SK-N-MC (cell line): ENCODE measurements at regions not wholly inside any gene's neighbourhood (a gene's known extent, or its start where the extent isn't known, plus 50 kb on each side); places are given as distances from the start of the nearest gene placed in this dataset.
"Not testable (repeated sequence)": the region's sequence is repeated elsewhere in the genome, so short reads cannot be mapped to it uniquely, and the experiment has no call there.

Experiments
- DNase-seq: peaks from one replicate; pipeline ENCODE4 v3.0.0-alpha.2; 2011; ENCODE audit warnings: low read depth, low spot score
- H3K27ac ChIP-seq: fragments of 200-600 bp; sonication (generic); 2 replicates; pipeline ENCODE4 v1.5.1; 2016; ENCODE audit warnings: mixed run types
- H3K36me3 ChIP-seq: fragments of 200-600 bp; sonication (generic); 2 replicates; pipeline ENCODE4 v1.6.1; 2017; ENCODE audit warnings: antibody characterized with exemption, low read length, mixed read lengths; ENCODE audit not compliant: insufficient read depth
- H3K4me3 ChIP-seq: fragments of 200-600 bp; sonication (generic); 2 replicates; pipeline ENCODE4 v1.5.1; 2016
- H3K9ac ChIP-seq: fragments of 200-600 bp; sonication (generic); 2 replicates; pipeline ENCODE4 v1.8.0; 2017; ENCODE audit warnings: mixed run types, mixed read lengths; ENCODE audit not compliant: insufficient read length
- H3K9me3 ChIP-seq: fragments of 200-600 bp; sonication (generic); 2 replicates; pipeline ENCODE4 v1.6.1; 2017; ENCODE audit warnings: low read depth, mild to moderate bottlenecking, antibody characterized with exemption, low read length, moderate library complexity, mixed read lengths
- EZH2 ChIP-seq: fragments of 200-600 bp; sonication (generic); IDR thresholded peaks from one replicate; pipeline ENCODE4 v1.6.1; 2017; ENCODE audit warnings: antibody characterized with exemption
- FOXP2 ChIP-seq: optimal IDR thresholded peaks from 2 replicates; pipeline ENCODE3; 2011; ENCODE audit warnings: mild to moderate bottlenecking, moderate library complexity; ENCODE audit not compliant: insufficient read depth; ENCODE audit errors: extremely low read length, control extremely low read depth
- POLR2AphosphoS5 ChIP-seq: IDR thresholded peaks from 2 replicates; pipeline ENCODE4 v1.6.1; 2012; ENCODE audit warnings: mild to moderate bottlenecking, low read depth, low read length, borderline replicate concordance

GRCh38 chr2:41187376-41188122 lies 735.7 kb upstream of the SLC8A1 start:
- TF ChIP-seq EZH2 (no peak), POLR2AphosphoS5 (no peak), FOXP2 (no peak)
- H3K9ac ChIP-seq = no peak overlapping the region
- H3K4me3 ChIP-seq = no peak overlapping the region

GRCh38 chr2:41194230-41194629 lies 742.3 kb upstream of the SLC8A1 start:
- H3K9ac ChIP-seq = no peak overlapping the region
- no peak for DNase-seq
- TF ChIP-seq EZH2 = no peak
- no peak for TF ChIP-seq FOXP2
- no peak for TF ChIP-seq POLR2AphosphoS5
- H3K36me3 ChIP-seq = no peaks in the 10 kb centered on the region
- no peaks in the 10 kb centered on the region for H3K9me3 ChIP-seq
- H3K27ac ChIP-seq = no peak overlapping the region
- H3K4me3 ChIP-seq = no peak overlapping the region

More at GRCh38 chr2:41187376-41188122, 735.7 kb upstream of the SLC8A1 start:
- no peaks in the 10 kb centered on the region for H3K36me3 ChIP-seq
- H3K9me3 ChIP-seq = no peaks in the 10 kb centered on the region
- H3K27ac ChIP-seq = no peak overlapping the region
- no peak for DNase-seq

- TF ChIP-seq FOXP2 (no peak), EZH2 (no peak), POLR2AphosphoS5 (no peak)
- DNase-seq = no peak
- no peak overlapping the region for H3K9ac ChIP-seq
- H3K36me3 ChIP-seq = no peaks in the 10 kb centered on the region
- no peaks in the 10 kb centered on the region for H3K9me3 ChIP-seq
- H3K4me3 ChIP-seq = no peak overlapping the region
- H3K27ac ChIP-seq = no peak overlapping the region
Measured at GRCh38 chr2:41197781-41198180, 745.9 kb upstream of the SLC8A1 start.

- H3K27ac ChIP-seq = no peak overlapping the region
- H3K9ac ChIP-seq = no peak overlapping the region
- no peak for DNase-seq
- no peak overlapping the region for H3K4me3 ChIP-seq
- H3K9me3 ChIP-seq = no peaks in the 10 kb centered on the region
- TF ChIP-seq POLR2AphosphoS5 (no peak), EZH2 (no peak), FOXP2 (no peak)
- H3K36me3 ChIP-seq = no peaks in the 10 kb centered on the region
Measured at GRCh38 chr2:41199334-41199733, 747.4 kb upstream of the SLC8A1 start.

- DNase-seq = no peak
- no peak overlapping the region for H3K9ac ChIP-seq
- no peaks in the 10 kb centered on the region for H3K36me3 ChIP-seq
- no peaks in the 10 kb centered on the region for H3K9me3 ChIP-seq
- no peak overlapping the region for H3K27ac ChIP-seq
- no peak for TF ChIP-seq EZH2
- TF ChIP-seq POLR2AphosphoS5 = no peak
- no peak for TF ChIP-seq FOXP2
- no peak overlapping the region for H3K4me3 ChIP-seq
Measured at GRCh38 chr2:41204315-41204714, 752.4 kb upstream of the SLC8A1 start.

GRCh38 chr2:41206004-41206403 lies 754.1 kb upstream of the SLC8A1 start:
- Histone ChIP-seq H3K27ac (no peak overlapping the region), H3K36me3 (no peaks in the 10 kb centered on the region), H3K4me3 (no peak overlapping the region), H3K9ac (no peak overlapping the region), H3K9me3 (no peaks in the 10 kb centered on the region)
- TF ChIP-seq FOXP2 (no peak), EZH2 (no peak), POLR2AphosphoS5 (no peak)
- no peak for DNase-seq

- Histone ChIP-seq H3K27ac (no peak overlapping the region), H3K9me3 (no peaks in the 10 kb centered on the region), H3K9ac (no peak overlapping the region), H3K36me3 (no peaks in the 10 kb centered on the region), H3K4me3 (no peak overlapping the region)
- TF ChIP-seq POLR2AphosphoS5 = no peak
- no peak for TF ChIP-seq EZH2
- no peak for TF ChIP-seq FOXP2
- no peak for DNase-seq
Measured at GRCh38 chr2:41207578-41207977, 755.7 kb upstream of the SLC8A1 start.

- H3K4me3 ChIP-seq, H3K9me3 ChIP-seq, H3K9ac ChIP-seq, H3K27ac ChIP-seq, H3K36me3 ChIP-seq, DNase-seq: not testable (repeated sequence)
Measured at GRCh38 chr2:41210030-41210429, 758.1 kb upstream of the SLC8A1 start.

GRCh38 chr2:41216978-41217377 lies 765.1 kb upstream of the SLC8A1 start:
- no peak overlapping the region for H3K4me3 ChIP-seq
- no peak overlapping the region for H3K27ac ChIP-seq
- H3K9ac ChIP-seq = no peak overlapping the region
- no peaks in the 10 kb centered on the region for H3K9me3 ChIP-seq
- DNase-seq = no peak
- TF ChIP-seq EZH2 (no peak), POLR2AphosphoS5 (no peak), FOXP2 (no peak)
- no peaks in the 10 kb centered on the region for H3K36me3 ChIP-seq

GRCh38 chr2:41222593-41222992 lies 770.7 kb upstream of the SLC8A1 start:
- DNase-seq = no peak
- Histone ChIP-seq H3K36me3 (no peaks in the 10 kb centered on the region), H3K4me3 (no peak overlapping the region), H3K27ac (no peak overlapping the region), H3K9ac (no peak overlapping the region), H3K9me3 (no peaks in the 10 kb centered on the region)
- no peak for TF ChIP-seq FOXP2
